A673 (cell line): ENCODE measurements at regions not wholly inside any gene's neighbourhood (a gene's known extent, or its start where the extent isn't known, plus 50 kb on each side); places are given as distances from the start of the nearest gene placed in this dataset.

Experiments
- CTCF ChIP-seq: fragments of 300-800, 200-600 bp; sonication (generic); conservative IDR thresholded peaks from 2 replicates; pipeline ENCODE4 v1.5.1; 2017; ENCODE audit warnings: low read depth, mild to moderate bottlenecking, antibody characterized with exemption, low read length, moderate library complexity, mixed read lengths
- EZH2 ChIP-seq: fragments of 200-600 bp; sonication (generic); IDR thresholded peaks from 2 replicates; pipeline ENCODE4 v1.6.1; 2017; ENCODE audit warnings: borderline replicate concordance, low read depth, mild to moderate bottlenecking, mixed read lengths, antibody characterized with exemption, low read length; ENCODE audit not compliant: poor library complexity, severe bottlenecking

GRCh38 chr5:162817364-162817763 lies 620.0 kb upstream of the CCNG1 start:
- TF ChIP-seq CTCF (no peak), EZH2 (no peak)
